Effector memory CD4-positive, alpha-beta T cell (primary cell): ENCODE measurements at regions not wholly inside any gene's neighbourhood (a gene's known extent, or its start where the extent isn't known, plus 50 kb on each side); places are given as distances from the start of the nearest gene placed in this dataset.

Experiments
- DNase-seq, 3 donors: peaks; one replicate each; pipeline ENCODE4 v3.0.0-alpha.2; 2020
- H3K27ac ChIP-seq: 2 replicates; pipeline ENCODE4 v1.7.0; 2013; ENCODE audit warnings: mild to moderate bottlenecking, low read length, moderate library complexity; ENCODE audit not compliant: insufficient read depth, poor library complexity, severe bottlenecking
- H3K27me3 ChIP-seq: replicated peaks from 2 replicates; pipeline ENCODE4 v1.7.0; 2013; ENCODE audit warnings: mild to moderate bottlenecking, low read length; ENCODE audit not compliant: insufficient read depth, control insufficient read depth, poor library complexity, severe bottlenecking
- H3K36me3 ChIP-seq: 2 replicates; pipeline ENCODE4 v1.7.0; 2013; ENCODE audit warnings: mild to moderate bottlenecking, low read length, moderate library complexity; ENCODE audit not compliant: control insufficient read depth, insufficient read depth
- H3K4me1 ChIP-seq: 2 replicates; pipeline ENCODE4 v1.7.0; 2013; ENCODE audit warnings: low read length, mild to moderate bottlenecking; ENCODE audit not compliant: control insufficient read depth, insufficient read depth, poor library complexity, severe bottlenecking
- H3K4me3 ChIP-seq: 2 replicates; pipeline ENCODE4 v1.7.0; 2013; ENCODE audit warnings: low read length, low read depth, mild to moderate bottlenecking; ENCODE audit not compliant: insufficient read depth, poor library complexity, severe bottlenecking
- H3K9me3 ChIP-seq: 2 replicates; pipeline ENCODE4 v1.7.0; 2013; ENCODE audit warnings: mild to moderate bottlenecking, low read length, moderate library complexity; ENCODE audit not compliant: control insufficient read depth

GRCh38 chr13:108463340-108463739 lies 166.1 kb upstream of the MYO16 start:
- no peaks in the 10 kb centered on the region for H3K27me3 ChIP-seq
- H3K4me1 ChIP-seq: no peaks in the 10 kb centered on the region
- H3K27ac ChIP-seq: no peak overlapping the region
- no peaks in the 10 kb centered on the region for H3K36me3 ChIP-seq
- H3K4me3 ChIP-seq: no peak overlapping the region
- no peaks in the 10 kb centered on the region for H3K9me3 ChIP-seq
- DNase-seq: no peak

GRCh38 chr13:108470921-108471320 lies 158.5 kb upstream of the MYO16 start:
- Histone ChIP-seq H3K9me3 (no peaks in the 10 kb centered on the region), H3K27me3 (no peaks in the 10 kb centered on the region), H3K27ac (no peak overlapping the region), H3K4me3 (no peak overlapping the region), H3K36me3 (no peaks in the 10 kb centered on the region), H3K4me1 (no peaks in the 10 kb centered on the region)
- DNase-seq: no peak

- H3K36me3 ChIP-seq: no peaks in the 10 kb centered on the region
These were observed 154.2 kb upstream of the MYO16 start for GRCh38 chr13:108475181-108475580.

GRCh38 chr13:108477376-108477775 lies 152.0 kb upstream of the MYO16 start:
- no peak overlapping the region for H3K4me3 ChIP-seq
- no peaks in the 10 kb centered on the region for H3K27me3 ChIP-seq
- no peaks in the 10 kb centered on the region for H3K36me3 ChIP-seq
- H3K27ac ChIP-seq: no peak overlapping the region
- H3K9me3 ChIP-seq: no peaks in the 10 kb centered on the region
- no peak for DNase-seq
- no peaks in the 10 kb centered on the region for H3K4me1 ChIP-seq

More at GRCh38 chr13:108475181-108475580, 154.2 kb upstream of the MYO16 start:
- Histone ChIP-seq H3K27me3 (no peaks in the 10 kb centered on the region), H3K4me1 (no peaks in the 10 kb centered on the region), H3K9me3 (no peaks in the 10 kb centered on the region), H3K27ac (no peak overlapping the region), H3K4me3 (no peak overlapping the region)
- no peak for DNase-seq

GRCh38 chr13:108478179-108478578 lies 151.2 kb upstream of the MYO16 start:
- DNase-seq: no peak
- no peak overlapping the region for H3K27ac ChIP-seq
- H3K4me3 ChIP-seq: no peak overlapping the region
- H3K27me3 ChIP-seq: no peaks in the 10 kb centered on the region
- H3K36me3 ChIP-seq: no peaks in the 10 kb centered on the region
- H3K4me1 ChIP-seq: no peaks in the 10 kb centered on the region
- no peaks in the 10 kb centered on the region for H3K9me3 ChIP-seq

GRCh38 chr13:108483981-108484380 lies 145.4 kb upstream of the MYO16 start:
- H3K36me3 ChIP-seq: no peaks in the 10 kb centered on the region
- H3K9me3 ChIP-seq: no peaks in the 10 kb centered on the region

GRCh38 chr13:108486096-108486495 lies 143.3 kb upstream of the MYO16 start:
- Histone ChIP-seq H3K4me1 (no peaks in the 10 kb centered on the region), H3K27ac (no peak overlapping the region), H3K36me3 (no peaks in the 10 kb centered on the region), H3K4me3 (no peak overlapping the region), H3K27me3 (no peaks in the 10 kb centered on the region), H3K9me3 (no peaks in the 10 kb centered on the region)
- no peak for DNase-seq

More at GRCh38 chr13:108483981-108484380, 145.4 kb upstream of the MYO16 start:
- no peak overlapping the region for H3K27ac ChIP-seq
- H3K4me1 ChIP-seq: no peaks in the 10 kb centered on the region
- no peaks in the 10 kb centered on the region for H3K27me3 ChIP-seq
- H3K4me3 ChIP-seq: no peak overlapping the region
- no peak for DNase-seq

GRCh38 chr13:108494991-108495645 lies 134.3 kb upstream of the MYO16 start:
- H3K27ac ChIP-seq: no peak overlapping the region
- H3K4me1 ChIP-seq: peaks cover 7% of the 10 kb centered on the region
- DNase-seq: no peak
- H3K9me3 ChIP-seq: no peaks in the 10 kb centered on the region
- no peaks in the 10 kb centered on the region for H3K36me3 ChIP-seq
- peak overlapping the region; percentile 59 for H3K4me3 ChIP-seq
- peaks cover 9% of the 10 kb centered on the region for H3K27me3 ChIP-seq

- no peak overlapping the region for H3K27ac ChIP-seq
- H3K4me1 ChIP-seq: peaks cover 7% of the 10 kb centered on the region
- H3K4me3 ChIP-seq: peak overlapping the region; percentile 70
- H3K36me3 ChIP-seq: no peaks in the 10 kb centered on the region
- H3K27me3 ChIP-seq: peaks cover 9% of the 10 kb centered on the region
- H3K9me3 ChIP-seq: no peaks in the 10 kb centered on the region
- DNase-seq: peak in 1 of 3 donors; percentile 13
These were observed 133.6 kb upstream of the MYO16 start for GRCh38 chr13:108495646-108496361.
